Peyer's patch (tissue), 4 donors: ENCODE measurements at regions not wholly inside any gene's neighbourhood (a gene's known extent, or its start where the extent isn't known, plus 50 kb on each side); places are given as distances from the start of the nearest gene placed in this dataset.

Source experiments
- POLR2A ChIP-seq, 2 donors: fragments of 450-650 bp; IDR thresholded peaks; one replicate each; pipeline ENCODE4 v1.5.1; 2017; ENCODE audit warnings: antibody characterized with exemption in 2 of 2, mild to moderate bottlenecking in 2 of 2, moderate library complexity in 2 of 2
- TF ChIP-seq, protein P1 (sequence below), 6 experiments: fragments of 450-650 bp in 4 of 6; fragments of 200-600 bp in 2 of 6; sonication (generic) in 1 of 6; IDR thresholded peaks; one replicate each; pipeline ENCODE4 v1.5.1; 2017 to 2019; ENCODE audit warnings: antibody characterized with exemption in 6 of 6, mild to moderate bottlenecking in 3 of 6, moderate library complexity in 1 of 6

DNA sequence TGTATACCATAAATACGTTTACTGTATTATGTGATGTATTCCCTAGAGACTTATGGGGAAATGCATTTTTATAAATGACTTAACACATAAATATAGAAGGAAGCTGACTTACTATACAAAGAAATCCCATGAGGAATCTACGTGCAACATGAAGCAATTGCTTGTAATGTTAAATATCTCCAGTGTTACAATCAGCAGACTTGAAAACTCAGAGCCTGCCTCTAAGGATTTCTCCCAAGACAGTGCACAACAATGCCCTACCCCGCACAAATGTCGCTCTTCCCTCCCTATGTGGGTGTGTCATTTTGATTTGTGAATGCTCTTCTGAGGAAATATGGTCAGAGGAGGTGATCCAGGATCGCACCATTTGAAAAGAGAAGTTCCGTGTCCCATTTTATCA lies 629.0 kb downstream of the NR2F2 start:
- TF ChIP-seq POLR2A (IDR thresholded peaks at IDR 0.05), result no peak
- TF ChIP-seq, protein P1, sequence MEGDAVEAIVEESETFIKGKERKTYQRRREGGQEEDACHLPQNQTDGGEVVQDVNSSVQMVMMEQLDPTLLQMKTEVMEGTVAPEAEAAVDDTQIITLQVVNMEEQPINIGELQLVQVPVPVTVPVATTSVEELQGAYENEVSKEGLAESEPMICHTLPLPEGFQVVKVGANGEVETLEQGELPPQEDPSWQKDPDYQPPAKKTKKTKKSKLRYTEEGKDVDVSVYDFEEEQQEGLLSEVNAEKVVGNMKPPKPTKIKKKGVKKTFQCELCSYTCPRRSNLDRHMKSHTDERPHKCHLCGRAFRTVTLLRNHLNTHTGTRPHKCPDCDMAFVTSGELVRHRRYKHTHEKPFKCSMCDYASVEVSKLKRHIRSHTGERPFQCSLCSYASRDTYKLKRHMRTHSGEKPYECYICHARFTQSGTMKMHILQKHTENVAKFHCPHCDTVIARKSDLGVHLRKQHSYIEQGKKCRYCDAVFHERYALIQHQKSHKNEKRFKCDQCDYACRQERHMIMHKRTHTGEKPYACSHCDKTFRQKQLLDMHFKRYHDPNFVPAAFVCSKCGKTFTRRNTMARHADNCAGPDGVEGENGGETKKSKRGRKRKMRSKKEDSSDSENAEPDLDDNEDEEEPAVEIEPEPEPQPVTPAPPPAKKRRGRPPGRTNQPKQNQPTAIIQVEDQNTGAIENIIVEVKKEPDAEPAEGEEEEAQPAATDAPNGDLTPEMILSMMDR (IDR thresholded peaks at IDR 0.05), result no peak
